ENCODE measurements at regions not wholly inside any gene's neighbourhood (a gene's known extent, or its start where the extent isn't known, plus 50 kb on each side); places are given as distances from the start of the nearest gene placed in this dataset.

DNA sequence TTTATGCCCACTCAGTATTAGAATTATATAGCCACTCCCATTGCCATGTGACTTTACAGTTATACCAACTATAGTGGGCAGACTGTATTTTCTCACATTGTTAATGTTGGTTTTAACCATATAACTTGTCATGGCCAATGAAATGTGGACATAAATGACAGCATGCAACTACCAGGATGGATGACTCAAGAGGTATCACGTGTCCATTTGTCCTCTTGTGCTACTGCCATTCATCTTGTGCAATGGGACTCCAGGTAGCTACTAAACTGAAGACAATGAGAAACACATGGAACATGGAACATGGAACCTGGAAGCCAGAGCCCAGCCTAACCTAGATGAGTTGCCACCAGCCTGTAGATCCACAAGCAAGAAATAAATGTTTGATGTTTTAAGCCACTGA, 242.7 kb upstream of the IPO5 start (continued):
- TF ChIP-seq, protein P1, sequence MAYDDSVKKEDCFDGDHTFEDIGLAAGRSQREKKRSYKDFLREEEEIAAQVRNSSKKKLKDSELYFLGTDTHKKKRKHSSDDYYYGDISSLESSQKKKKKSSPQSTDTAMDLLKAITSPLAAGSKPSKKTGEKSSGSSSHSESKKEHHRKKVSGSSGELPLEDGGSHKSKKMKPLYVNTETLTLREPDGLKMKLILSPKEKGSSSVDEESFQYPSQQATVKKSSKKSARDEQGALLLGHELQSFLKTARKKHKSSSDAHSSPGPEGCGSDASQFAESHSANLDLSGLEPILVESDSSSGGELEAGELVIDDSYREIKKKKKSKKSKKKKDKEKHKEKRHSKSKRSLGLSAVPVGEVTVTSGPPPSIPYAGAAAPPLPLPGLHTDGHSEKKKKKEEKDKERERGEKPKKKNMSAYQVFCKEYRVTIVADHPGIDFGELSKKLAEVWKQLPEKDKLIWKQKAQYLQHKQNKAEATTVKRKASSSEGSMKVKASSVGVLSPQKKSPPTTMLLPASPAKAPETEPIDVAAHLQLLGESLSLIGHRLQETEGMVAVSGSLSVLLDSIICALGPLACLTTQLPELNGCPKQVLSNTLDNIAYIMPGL (CRISPR knock-in tag; IDR thresholded peaks at IDR 0.05; ENCODE audit: borderline replicate concordance), result no peak
- TF ChIP-seq KDM5A (IDR thresholded peaks at IDR 0.05) (no peak), KDM1A (IDR thresholded peaks at IDR 0.05; ENCODE audit: low read depth) (no peak)
- TF ChIP-seq, protein P2, sequence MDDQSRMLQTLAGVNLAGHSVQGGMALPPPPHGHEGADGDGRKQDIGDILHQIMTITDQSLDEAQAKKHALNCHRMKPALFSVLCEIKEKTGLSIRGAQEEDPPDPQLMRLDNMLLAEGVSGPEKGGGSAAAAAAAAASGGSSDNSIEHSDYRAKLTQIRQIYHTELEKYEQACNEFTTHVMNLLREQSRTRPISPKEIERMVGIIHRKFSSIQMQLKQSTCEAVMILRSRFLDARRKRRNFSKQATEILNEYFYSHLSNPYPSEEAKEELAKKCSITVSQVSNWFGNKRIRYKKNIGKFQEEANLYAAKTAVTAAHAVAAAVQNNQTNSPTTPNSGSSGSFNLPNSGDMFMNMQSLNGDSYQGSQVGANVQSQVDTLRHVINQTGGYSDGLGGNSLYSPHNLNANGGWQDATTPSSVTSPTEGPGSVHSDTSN (IDR thresholded peaks at IDR 0.05), result no peak

DNA sequence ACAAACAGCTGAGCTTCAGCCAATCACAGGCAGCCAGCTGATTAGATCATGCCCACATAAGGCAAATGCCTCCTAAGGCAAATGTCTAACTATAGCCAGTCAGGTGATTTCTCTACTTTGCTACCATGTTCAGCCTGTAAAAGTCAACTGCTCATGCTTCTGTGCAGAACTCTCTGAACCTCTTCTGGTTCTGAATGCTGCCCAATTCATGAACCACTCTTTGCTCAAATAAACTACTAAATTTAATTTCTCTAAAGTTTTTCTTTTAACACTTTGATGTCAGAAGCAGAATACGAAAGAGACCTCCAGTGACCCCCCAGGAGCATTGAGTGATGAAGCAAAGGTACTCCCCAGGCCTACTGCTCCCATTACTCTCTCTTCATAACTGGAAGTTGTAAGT, 240.7 kb upstream of the IPO5 start:
- no peak for DNase-seq (ENCODE audit: low read depth in 1 of 2, low spot score in 1 of 2)
- no peaks in the 10 kb centered on the region for H3K4me1 ChIP-seq
- no peak overlapping the region for H3K27ac ChIP-seq
- no peak for FAIRE-seq
- no peak overlapping the region for H3K4me3 ChIP-seq
- H3K4me2 ChIP-seq, result no peak overlapping the region
- TF ChIP-seq PHF8 (IDR thresholded peaks at IDR 0.05; ENCODE audit: borderline replicate concordance, low read depth) (no peak), EHF (CRISPR knock-in tag; IDR thresholded peaks at IDR 0.05) (no peak), TFCP2L1 (CRISPR knock-in tag; IDR thresholded peaks at IDR 0.05) (no peak), POLR2A (IDR thresholded peaks at IDR 0.05; ENCODE audit: low read length) (no peak), CHD2 (IDR thresholded peaks at IDR 0.05; ENCODE audit: low read length, partially characterized antibody) (no peak), CEBPB (IDR thresholded peaks at IDR 0.05) (no peak), FOSB (CRISPR knock-in tag; IDR thresholded peaks at IDR 0.05) (no peak), CHD4 (IDR thresholded peaks at IDR 0.05; ENCODE audit: borderline replicate concordance) (no peak)
- TF ChIP-seq, protein P1 (CRISPR knock-in tag; IDR thresholded peaks at IDR 0.05; ENCODE audit: borderline replicate concordance), result no peak
- WGBS (ENCODE audit: missing lambda C conversion rate), result 11% methylated on average over 1 of the region's 1 CpG
- POLR2A ChIA-PET, result no interaction called here
- no peaks in the 10 kb centered on the region for H3K9me3 ChIP-seq
- CTCF ChIA-PET, result no interaction called here
- ATAC-seq, result no peak

DNA sequence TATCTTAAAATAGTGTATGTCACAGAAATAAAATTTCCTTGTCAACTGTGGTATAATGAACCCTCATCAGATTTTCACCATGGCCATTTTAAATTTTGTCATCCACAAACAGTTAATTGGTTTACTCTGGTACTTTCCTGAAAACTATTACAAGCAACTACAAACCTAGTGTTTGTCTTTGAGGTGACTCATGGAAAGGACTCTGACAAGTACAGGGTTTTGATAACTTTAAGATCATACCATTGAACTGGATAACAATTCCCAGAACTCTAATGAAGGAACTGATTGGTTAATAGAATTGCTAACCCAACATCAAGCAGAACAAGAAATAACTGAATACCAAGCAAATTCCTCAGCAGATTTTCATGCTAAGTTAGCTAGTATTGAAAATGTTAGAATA, 237.7 kb upstream of the IPO5 start:
- H3K9me3 ChIP-seq, result no peaks in the 10 kb centered on the region
- DNase-seq (ENCODE audit: low read depth in 1 of 2, low spot score in 1 of 2), result no peak
- POLR2A ChIA-PET, result no interaction called here
- ATAC-seq, result no peak
- H3K4me3 ChIP-seq, result no peak overlapping the region
- no peak overlapping the region for H3K27ac ChIP-seq
- no peak for FAIRE-seq
- TF ChIP-seq ZSCAN20 (CRISPR knock-in tag; IDR thresholded peaks at IDR 0.05), result no peak
- TF ChIP-seq NPAS2 (CRISPR knock-in tag; IDR thresholded peaks at IDR 0.05; ENCODE audit: borderline replicate concordance), result no peak
- no peak for TF ChIP-seq ZFP36 (IDR thresholded peaks at IDR 0.05; ENCODE audit: borderline replicate concordance, partially characterized antibody)
- TF ChIP-seq, protein P1 (CRISPR knock-in tag; IDR thresholded peaks at IDR 0.05; ENCODE audit: borderline replicate concordance), result no peak
- TF ChIP-seq, protein P3, sequence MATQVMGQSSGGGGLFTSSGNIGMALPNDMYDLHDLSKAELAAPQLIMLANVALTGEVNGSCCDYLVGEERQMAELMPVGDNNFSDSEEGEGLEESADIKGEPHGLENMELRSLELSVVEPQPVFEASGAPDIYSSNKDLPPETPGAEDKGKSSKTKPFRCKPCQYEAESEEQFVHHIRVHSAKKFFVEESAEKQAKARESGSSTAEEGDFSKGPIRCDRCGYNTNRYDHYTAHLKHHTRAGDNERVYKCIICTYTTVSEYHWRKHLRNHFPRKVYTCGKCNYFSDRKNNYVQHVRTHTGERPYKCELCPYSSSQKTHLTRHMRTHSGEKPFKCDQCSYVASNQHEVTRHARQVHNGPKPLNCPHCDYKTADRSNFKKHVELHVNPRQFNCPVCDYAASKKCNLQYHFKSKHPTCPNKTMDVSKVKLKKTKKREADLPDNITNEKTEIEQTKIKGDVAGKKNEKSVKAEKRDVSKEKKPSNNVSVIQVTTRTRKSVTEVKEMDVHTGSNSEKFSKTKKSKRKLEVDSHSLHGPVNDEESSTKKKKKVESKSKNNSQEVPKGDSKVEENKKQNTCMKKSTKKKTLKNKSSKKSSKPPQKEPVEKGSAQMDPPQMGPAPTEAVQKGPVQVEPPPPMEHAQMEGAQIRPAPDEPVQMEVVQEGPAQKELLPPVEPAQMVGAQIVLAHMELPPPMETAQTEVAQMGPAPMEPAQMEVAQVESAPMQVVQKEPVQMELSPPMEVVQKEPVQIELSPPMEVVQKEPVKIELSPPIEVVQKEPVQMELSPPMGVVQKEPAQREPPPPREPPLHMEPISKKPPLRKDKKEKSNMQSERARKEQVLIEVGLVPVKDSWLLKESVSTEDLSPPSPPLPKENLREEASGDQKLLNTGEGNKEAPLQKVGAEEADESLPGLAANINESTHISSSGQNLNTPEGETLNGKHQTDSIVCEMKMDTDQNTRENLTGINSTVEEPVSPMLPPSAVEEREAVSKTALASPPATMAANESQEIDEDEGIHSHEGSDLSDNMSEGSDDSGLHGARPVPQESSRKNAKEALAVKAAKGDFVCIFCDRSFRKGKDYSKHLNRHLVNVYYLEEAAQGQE (IDR thresholded peaks at IDR 0.05), result no peak
- H3K4me1 ChIP-seq, result no peaks in the 10 kb centered on the region
- no peak overlapping the region for H3K4me2 ChIP-seq
- CTCF ChIA-PET, result no interaction called here

Measured in A549 (cell line).